Activated CD8-positive, alpha-beta memory T cell treated with anti-CD3 and anti-CD28 coated beads, Interleukin-2, amount 10 ng/mL, durations not matched to agents 7 days and 5 days (primary cell): ENCODE measurements at regions not wholly inside any gene's neighbourhood (a gene's known extent, or its start where the extent isn't known, plus 50 kb on each side); places are given as distances from the start of the nearest gene placed in this dataset.
"Not testable (repeated sequence)": the region's sequence is repeated elsewhere in the genome, so short reads cannot be mapped to it uniquely, and the experiment has no call there.

Source experiments
- ATAC-seq: fragments of 150-1000 bp; cut with Tn5 transposase; one replicate; pipeline ENCODE4 v1.10.0; 2021; ENCODE audit warnings: moderate library complexity
- CTCF ChIA-PET: fragments of 350-600 bp; sonication (Branson Sonifier 250); formaldehyde crosslinking; loops from one replicate; lab custom pipeline; 2021; ENCODE audit warnings: antibody characterized with exemption; lab: Charles Lee
- DNase-seq: peaks from one replicate; pipeline ENCODE4 v3.0.0-alpha.2; 2020
- H3K27ac Mint-ChIP-seq: one replicate; pipeline ENCODE4 v1.8.0; 2021; ENCODE audit warnings: mild to moderate bottlenecking, mixed read lengths
- H3K27me3 Mint-ChIP-seq: one replicate; pipeline ENCODE4 v1.8.0; 2021; ENCODE audit warnings: mixed read lengths
- H3K36me3 Mint-ChIP-seq: one replicate; pipeline ENCODE4 v1.8.0; 2021; ENCODE audit warnings: mild to moderate bottlenecking, mixed read lengths
- H3K4me1 Mint-ChIP-seq: one replicate; pipeline ENCODE4 v1.8.0; 2021; ENCODE audit warnings: mixed read lengths
- H3K4me3 Mint-ChIP-seq: one replicate; pipeline ENCODE4 v1.8.0; 2021; ENCODE audit warnings: mild to moderate bottlenecking, moderate library complexity, mixed read lengths
- H3K9me3 Mint-ChIP-seq: one replicate; pipeline ENCODE4 v1.8.0; 2022; ENCODE audit warnings: low read depth, mixed read lengths

- CTCF ChIA-PET, H3K27ac Mint-ChIP-seq, ATAC-seq, H3K36me3 Mint-ChIP-seq, H3K4me3 Mint-ChIP-seq, H3K4me1 Mint-ChIP-seq, H3K27me3 Mint-ChIP-seq, H3K9me3 Mint-ChIP-seq, DNase-seq: not testable (repeated sequence)
Measured at GRCh38 chr2:95654897-95655296, 63.1 kb downstream of the TRIM43 start.

GRCh38 chr2:95656553-95656952, 64.8 kb downstream of the TRIM43 start:
- H3K27ac Mint-ChIP-seq, CTCF ChIA-PET, H3K4me1 Mint-ChIP-seq, H3K9me3 Mint-ChIP-seq, H3K36me3 Mint-ChIP-seq, H3K4me3 Mint-ChIP-seq, ATAC-seq, DNase-seq, H3K27me3 Mint-ChIP-seq: not testable (repeated sequence)

GRCh38 chr2:95657937-95658336, 66.1 kb downstream of the TRIM43 start:
- H3K4me3 Mint-ChIP-seq, H3K36me3 Mint-ChIP-seq, H3K4me1 Mint-ChIP-seq, CTCF ChIA-PET, ATAC-seq, H3K9me3 Mint-ChIP-seq, DNase-seq, H3K27me3 Mint-ChIP-seq, H3K27ac Mint-ChIP-seq: not testable (repeated sequence)

GRCh38 chr2:95660766-95661562, 69.2 kb downstream of the TRIM43 start:
- H3K27ac Mint-ChIP-seq, H3K36me3 Mint-ChIP-seq, H3K4me1 Mint-ChIP-seq, ATAC-seq, H3K9me3 Mint-ChIP-seq, CTCF ChIA-PET, H3K4me3 Mint-ChIP-seq, DNase-seq: not testable (repeated sequence)
- H3K27me3 Mint-ChIP-seq = peaks cover 18% of the 10 kb centered on the region

- ATAC-seq, H3K36me3 Mint-ChIP-seq, H3K27ac Mint-ChIP-seq, H3K4me3 Mint-ChIP-seq, H3K9me3 Mint-ChIP-seq, DNase-seq, H3K4me1 Mint-ChIP-seq, CTCF ChIA-PET: not testable (repeated sequence)
- peaks cover 16% of the 10 kb centered on the region for H3K27me3 Mint-ChIP-seq
Measured at GRCh38 chr2:95663471-95664441, 72.0 kb downstream of the TRIM43 start.

GRCh38 chr2:95666636-95667035, 74.8 kb downstream of the TRIM43 start:
- CTCF ChIA-PET, H3K4me1 Mint-ChIP-seq, DNase-seq: not testable (repeated sequence)

GRCh38 chr2:95667480-95667879, 75.7 kb downstream of the TRIM43 start:
- ATAC-seq (no peak), DNase-seq (no peak)
- H3K9me3 Mint-ChIP-seq = no peaks in the 10 kb centered on the region
- peaks cover 3% of the 10 kb centered on the region for H3K4me1 Mint-ChIP-seq
- no peak overlapping the region for H3K27ac Mint-ChIP-seq
- no peaks in the 10 kb centered on the region for H3K36me3 Mint-ChIP-seq
- H3K4me3 Mint-ChIP-seq = no peak overlapping the region
- CTCF ChIA-PET = no interaction called here
- H3K27me3 Mint-ChIP-seq = peaks cover 16% of the 10 kb centered on the region

More at GRCh38 chr2:95666636-95667035, 74.8 kb downstream of the TRIM43 start:
- H3K9me3 Mint-ChIP-seq, H3K27ac Mint-ChIP-seq, ATAC-seq, H3K36me3 Mint-ChIP-seq, H3K4me3 Mint-ChIP-seq: not testable (repeated sequence)
- peaks cover 16% of the 10 kb centered on the region for H3K27me3 Mint-ChIP-seq

GRCh38 chr2:95668934-95669333, 77.1 kb downstream of the TRIM43 start:
- DNase-seq, CTCF ChIA-PET, H3K9me3 Mint-ChIP-seq, H3K36me3 Mint-ChIP-seq, H3K27ac Mint-ChIP-seq, H3K4me1 Mint-ChIP-seq, H3K4me3 Mint-ChIP-seq, ATAC-seq: not testable (repeated sequence)
- peaks cover 17% of the 10 kb centered on the region for H3K27me3 Mint-ChIP-seq

- H3K36me3 Mint-ChIP-seq = no peaks in the 10 kb centered on the region
- H3K4me3 Mint-ChIP-seq = no peak overlapping the region
- peaks cover 13% of the 10 kb centered on the region for H3K27me3 Mint-ChIP-seq
- CTCF ChIA-PET = no interaction called here
- no peaks in the 10 kb centered on the region for H3K9me3 Mint-ChIP-seq
- ATAC-seq = no peak
- H3K27ac Mint-ChIP-seq = no peak overlapping the region
- DNase-seq = no peak
- H3K4me1 Mint-ChIP-seq = peaks cover 3% of the 10 kb centered on the region
Measured at GRCh38 chr2:95669441-95669991, 77.7 kb downstream of the TRIM43 start.

- Mint-ChIP-seq H3K27me3 (peaks cover 10% of the 10 kb centered on the region), H3K9me3 (no peaks in the 10 kb centered on the region)
Measured at GRCh38 chr2:95670167-95670566, 78.4 kb downstream of the TRIM43 start.

GRCh38 chr2:95670686-95671085, 78.9 kb downstream of the TRIM43 start:
- DNase-seq (no peak), ATAC-seq (no peak)
- Mint-ChIP-seq H3K4me3 (no peak overlapping the region), H3K27ac (no peak overlapping the region), H3K27me3 (peaks cover 10% of the 10 kb centered on the region), H3K4me1 (peaks cover 3% of the 10 kb centered on the region), H3K9me3 (no peaks in the 10 kb centered on the region), H3K36me3 (no peaks in the 10 kb centered on the region)
- CTCF ChIA-PET = no interaction called here

More at GRCh38 chr2:95670167-95670566, 78.4 kb downstream of the TRIM43 start:
- Mint-ChIP-seq H3K27ac (no peak overlapping the region), H3K4me3 (no peak overlapping the region), H3K36me3 (no peaks in the 10 kb centered on the region), H3K4me1 (peaks cover 3% of the 10 kb centered on the region)
- CTCF ChIA-PET = no interaction called here
- no peak for ATAC-seq
- no peak for DNase-seq

- H3K4me1 Mint-ChIP-seq, H3K27ac Mint-ChIP-seq, H3K4me3 Mint-ChIP-seq, DNase-seq, H3K36me3 Mint-ChIP-seq, CTCF ChIA-PET, H3K9me3 Mint-ChIP-seq, ATAC-seq: not testable (repeated sequence)
- H3K27me3 Mint-ChIP-seq = peaks cover 11% of the 10 kb centered on the region
Measured at GRCh38 chr2:95671171-95671570, 79.4 kb downstream of the TRIM43 start.

- H3K9me3 Mint-ChIP-seq, ATAC-seq, H3K36me3 Mint-ChIP-seq, H3K27ac Mint-ChIP-seq, DNase-seq, H3K4me3 Mint-ChIP-seq, CTCF ChIA-PET, H3K4me1 Mint-ChIP-seq: not testable (repeated sequence)
- peaks cover 13% of the 10 kb centered on the region for H3K27me3 Mint-ChIP-seq
Measured at GRCh38 chr2:95671992-95672391, 80.2 kb downstream of the TRIM43 start.
